ENCODE measurements at regions not wholly inside any gene's neighbourhood (a gene's known extent, or its start where the extent isn't known, plus 50 kb on each side); places are given as distances from the start of the nearest gene placed in this dataset.

GRCh38 chr5:101590384-101590783 is 687.3 kb upstream of the ST8SIA4 start:
- POLR2A ChIA-PET (ENCODE audit: partially characterized antibody): no interaction called here
- H3K4me1 ChIP-seq (replicated peaks in 1 of 4; ENCODE audit: control insufficient read depth in 3 of 4, insufficient read depth in 4 of 4, low read length in 3 of 4): no peaks in the 10 kb centered on the region
- CTCF ChIA-PET (ENCODE audit: partially characterized antibody): interaction anchor here (0.9 to 1.0 kb wide), 2 partner anchors 14 to 45 kb away, joined by 3 read pairs; no protein-coding TSS in a partner anchor
- no peaks in the 10 kb centered on the region for H3K79me2 ChIP-seq (ENCODE audit: control insufficient read depth in 1 of 2, insufficient read depth in 2 of 2, low read length in 2 of 2)
- peak overlapping the region; percentile 60; the same call in 1 of the 2 replicates for H2AFZ ChIP-seq (ENCODE audit: low read length)
- no peak overlapping the region for H2BK20ac ChIP-seq (ENCODE audit: low read length)
- H2AK5ac ChIP-seq (ENCODE audit: low read depth, low read length): no peak overlapping the region
- no peak overlapping the region for H2BK12ac ChIP-seq (ENCODE audit: low read depth, low read length)
- no peak overlapping the region for H3K9ac ChIP-seq (replicated peaks in 1 of 4; ENCODE audit: extremely low read depth in 1 of 4, low read depth in 3 of 4, low read length in 3 of 4)
- no peaks in the 10 kb centered on the region for H4K20me1 ChIP-seq (replicated peaks in 1 of 2; ENCODE audit: control insufficient read depth in 1 of 2, insufficient read depth in 2 of 2, low read length in 2 of 2)
- no peak overlapping the region for H4K8ac ChIP-seq (ENCODE audit: extremely low read depth, insufficient read depth, low read length)
- no peaks in the 10 kb centered on the region for H3K27me3 ChIP-seq (replicated peaks in 1 of 4; ENCODE audit: control insufficient read depth in 3 of 4, extremely low read depth in 1 of 4, insufficient read depth in 3 of 4, low read length in 3 of 4)
- H3K56ac ChIP-seq (replicated peaks; ENCODE audit: insufficient read length, low read depth, low read length): no peak overlapping the region
- no peak overlapping the region for H3K18ac ChIP-seq (ENCODE audit: extremely low read depth, low read length)
- no peak overlapping the region for H3K4ac ChIP-seq (replicated peaks; ENCODE audit: insufficient read length, low read depth, low read length)
- peaks cover 0 to 5% of the 10 kb centered on the region in 2 experiments; a peak in 1 of 4 replicates for H3K9me3 ChIP-seq (ENCODE audit: insufficient read depth in 2 of 2, low read depth in 1 of 2, low read length in 1 of 2)
- H3K14ac ChIP-seq (ENCODE audit: insufficient read length): no peak overlapping the region
- H3K4me3 ChIP-seq (ENCODE audit: extremely low read depth in 1 of 4, insufficient read depth in 2 of 4, low read depth in 3 of 4, low read length in 4 of 4): no peak overlapping the region
- H2BK120ac ChIP-seq (replicated peaks; ENCODE audit: low read depth, low read length): no peak overlapping the region
- no peak overlapping the region for H3K4me2 ChIP-seq (ENCODE audit: insufficient read depth in 1 of 2, low read depth in 2 of 2, low read length in 2 of 2)
- H2BK5ac ChIP-seq (ENCODE audit: low read depth, low read length): no peak overlapping the region
- DNase-seq (ENCODE audit: low read depth in 1 of 2, low spot score in 2 of 2): no peak
- no peaks in the 10 kb centered on the region for H3K36me3 ChIP-seq (ENCODE audit: control insufficient read depth in 2 of 4, insufficient read depth in 4 of 4, low read length in 3 of 4)
- 67% methylated on average over 1 of the region's 1 CpG; no CpG with 5 or more reads in 1 of the 2 experiments for WGBS, 2 experiments (ENCODE audit: extremely low coverage in 1 of 2, insufficient coverage in 1 of 2, insufficient read length in 1 of 2, insufficient replicate concordance in 2 of 2, low coverage in 1 of 2, low lambda C conversion rate in 2 of 2, missing lambda C conversion rate in 1 of 2)
- no peaks in the 10 kb centered on the region; the same call in 1 of the 2 replicates for H3K79me1 ChIP-seq (ENCODE audit: low read depth, low read length)
- peak; percentile 63 for FAIRE-seq
- no peak overlapping the region for H2BK15ac ChIP-seq (ENCODE audit: low read length)
- H3K23ac ChIP-seq (ENCODE audit: insufficient read length): no peak overlapping the region
- H4K5ac ChIP-seq (ENCODE audit: insufficient read length, low read depth, low read length): no peak overlapping the region
- no peak overlapping the region for H3K27ac ChIP-seq (ENCODE audit: low read depth, low read length)
- H3K23me2 ChIP-seq (ENCODE audit: low read depth, low read length): no peaks in the 10 kb centered on the region
- no peak overlapping the region for H4K91ac ChIP-seq (replicated peaks; ENCODE audit: insufficient read length, low read length)
- no peak for TF ChIP-seq SIN3A (conservative IDR thresholded peaks at IDR 0.05 in 1 of 2, IDR thresholded peaks at IDR 0.05 in 1 of 2; ENCODE audit: low read depth in 1 of 2, low read length in 2 of 2)
- TF ChIP-seq TAF7 (optimal IDR thresholded peaks at IDR 0.05; ENCODE audit: borderline replicate concordance, low read depth, low read length): no peak
- TF ChIP-seq, protein P1, sequence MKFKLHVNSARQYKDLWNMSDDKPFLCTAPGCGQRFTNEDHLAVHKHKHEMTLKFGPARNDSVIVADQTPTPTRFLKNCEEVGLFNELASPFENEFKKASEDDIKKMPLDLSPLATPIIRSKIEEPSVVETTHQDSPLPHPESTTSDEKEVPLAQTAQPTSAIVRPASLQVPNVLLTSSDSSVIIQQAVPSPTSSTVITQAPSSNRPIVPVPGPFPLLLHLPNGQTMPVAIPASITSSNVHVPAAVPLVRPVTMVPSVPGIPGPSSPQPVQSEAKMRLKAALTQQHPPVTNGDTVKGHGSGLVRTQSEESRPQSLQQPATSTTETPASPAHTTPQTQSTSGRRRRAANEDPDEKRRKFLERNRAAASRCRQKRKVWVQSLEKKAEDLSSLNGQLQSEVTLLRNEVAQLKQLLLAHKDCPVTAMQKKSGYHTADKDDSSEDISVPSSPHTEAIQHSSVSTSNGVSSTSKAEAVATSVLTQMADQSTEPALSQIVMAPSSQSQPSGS (IDR thresholded peaks at IDR 0.05; ENCODE audit: low read length): no peak
- no peak for TF ChIP-seq TCF12 (IDR thresholded peaks at IDR 0.05; ENCODE audit: low read depth, low read length)
- no peak for TF ChIP-seq POLR2AphosphoS5 (IDR thresholded peaks at IDR 0.05; ENCODE audit: low read depth, low read length)
- TF ChIP-seq KDM4A (IDR thresholded peaks at IDR 0.05; ENCODE audit: low read depth, low read length, severe bottlenecking): no peak
- TF ChIP-seq CBX8 (IDR thresholded peaks at IDR 0.05; ENCODE audit: borderline replicate concordance, low read depth, low read length): no peak
- peak; percentile 80 to 85 for TF ChIP-seq RAD21 (IDR thresholded peaks at IDR 0.05 in 1 of 2, conservative IDR thresholded peaks at IDR 0.05 in 1 of 2; ENCODE audit: low read depth in 2 of 2, low read length in 2 of 2)
- TF ChIP-seq POU5F1 (IDR thresholded peaks at IDR 0.05; ENCODE audit: low read depth, low read length): no peak
- no peak for TF ChIP-seq RFX5 (IDR thresholded peaks at IDR 0.05; ENCODE audit: borderline replicate concordance, low read depth, low read length)
- TF ChIP-seq ASH2L (IDR thresholded peaks at IDR 0.05; ENCODE audit: low read length): no peak
- no peak for TF ChIP-seq KDM5A (IDR thresholded peaks at IDR 0.05; ENCODE audit: low read length)
- no peak for TF ChIP-seq TEAD4 (IDR thresholded peaks at IDR 0.05; ENCODE audit: low read depth, low read length)

Measured in H1 (cell line).